GM06990 (cell line): ENCODE measurements at regions not wholly inside any gene's neighbourhood (a gene's known extent, or its start where the extent isn't known, plus 50 kb on each side); places are given as distances from the start of the nearest gene placed in this dataset.

ENCODE experiments used
- DNase-seq: peaks from one replicate; pipeline ENCODE4 v3.0.0-alpha.2; 2011; ENCODE audit not compliant: insufficient read length; ENCODE audit errors: extremely low read depth
- H3K27me3 ChIP-seq: replicated peaks from 2 replicates; pipeline ENCODE4 v1.6.0; 2011; ENCODE audit warnings: low read length; ENCODE audit not compliant: control insufficient read depth, insufficient read depth
- H3K36me3 ChIP-seq: 2 replicates; pipeline ENCODE4 v1.5.1; 2011; ENCODE audit warnings: low read length; ENCODE audit not compliant: control insufficient read depth, insufficient read depth
- H3K4me3 ChIP-seq: replicated peaks from 2 replicates; pipeline ENCODE4 v1.5.1; 2011; ENCODE audit warnings: low read depth, mild to moderate bottlenecking, control low read depth, low read length
- CTCF ChIP-seq: IDR thresholded peaks from 2 replicates; pipeline ENCODE4 v1.5.1; 2011; ENCODE audit warnings: low read length, control low read depth, mild to moderate bottlenecking, inconsistent platforms; ENCODE audit not compliant: insufficient read depth, poor library complexity, severe bottlenecking

- H3K4me3 ChIP-seq: no peak overlapping the region
- no peak for DNase-seq
- no peaks in the 10 kb centered on the region for H3K27me3 ChIP-seq
- no peak for TF ChIP-seq CTCF
- no peaks in the 10 kb centered on the region for H3K36me3 ChIP-seq
Measured at GRCh38 chr3:164222197-164222596, 856.1 kb downstream of the SI start.

GRCh38 chr3:164221297-164221696 lies 857.0 kb downstream of the SI start:
- H3K27me3 ChIP-seq: no peaks in the 10 kb centered on the region
- no peak overlapping the region for H3K4me3 ChIP-seq
- TF ChIP-seq CTCF: no peak
- H3K36me3 ChIP-seq: no peaks in the 10 kb centered on the region
- no peak for DNase-seq

DNA sequence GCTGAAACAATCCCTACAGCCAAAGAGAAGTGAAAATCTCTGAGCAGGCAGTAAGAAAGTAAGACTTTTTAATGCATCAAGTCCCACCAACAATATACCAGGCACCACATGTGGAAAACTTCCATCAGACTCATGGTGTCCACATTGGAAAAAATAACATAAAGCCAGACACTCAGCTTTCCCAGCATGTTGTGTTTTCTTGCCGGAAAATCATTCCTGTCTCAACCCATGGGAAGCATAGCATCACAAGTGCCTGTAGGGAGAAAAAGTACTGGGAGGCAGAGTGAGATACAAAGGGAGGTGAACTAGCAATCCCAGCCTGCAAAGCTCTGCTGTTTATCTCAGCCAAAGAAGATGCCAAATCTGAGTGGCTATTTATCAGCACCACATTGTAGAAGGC lies 868.9 kb downstream of the SI start:
- Histone ChIP-seq H3K36me3 (no peaks in the 10 kb centered on the region), H3K27me3 (no peaks in the 10 kb centered on the region), H3K4me3 (no peak overlapping the region)
- DNase-seq: no peak
- TF ChIP-seq CTCF: no peak

DNA sequence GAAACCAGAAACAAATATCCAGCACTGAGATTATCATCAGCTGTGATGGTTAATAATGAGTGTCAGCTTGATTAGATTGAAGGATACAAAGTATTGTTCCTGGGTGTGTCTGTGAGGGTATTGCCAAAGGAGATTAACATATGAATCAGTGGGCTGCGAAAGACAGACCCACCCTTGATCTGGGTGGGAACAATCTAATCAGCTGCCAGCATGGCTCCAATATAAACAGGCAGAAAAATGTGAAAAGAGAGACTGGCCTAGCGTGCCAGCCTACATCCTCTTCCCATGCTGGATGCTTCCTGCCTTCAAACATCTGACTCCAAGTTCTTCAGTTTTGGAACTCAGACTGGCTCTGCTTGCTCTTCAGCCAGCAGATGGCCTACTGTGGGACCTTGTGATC lies 869.5 kb downstream of the SI start:
- TF ChIP-seq CTCF: no peak
- no peak overlapping the region for H3K4me3 ChIP-seq
- H3K36me3 ChIP-seq: no peaks in the 10 kb centered on the region
- no peaks in the 10 kb centered on the region for H3K27me3 ChIP-seq
- DNase-seq: no peak

GRCh38 chr3:164208048-164208447 lies 870.2 kb downstream of the SI start:
- no peak for TF ChIP-seq CTCF
- Histone ChIP-seq H3K27me3 (no peaks in the 10 kb centered on the region), H3K36me3 (no peaks in the 10 kb centered on the region), H3K4me3 (no peak overlapping the region)
- DNase-seq: no peak

GRCh38 chr3:164200053-164200823 lies 878.1 kb downstream of the SI start:
- no peak for TF ChIP-seq CTCF
- no peak for DNase-seq
- no peaks in the 10 kb centered on the region for H3K27me3 ChIP-seq
- H3K4me3 ChIP-seq: no peak overlapping the region
- no peaks in the 10 kb centered on the region for H3K36me3 ChIP-seq
